ENCODE measurements at regions not wholly inside any gene's neighbourhood (a gene's known extent, or its start where the extent isn't known, plus 50 kb on each side); places are given as distances from the start of the nearest gene placed in this dataset.

GRCh38 chr6:11917951-11918738 lies 94.0 kb upstream of the HIVEP1 start (continued):
- TF ChIP-seq ZNF318 (IDR thresholded peaks at IDR 0.05; ENCODE audit: borderline replicate concordance in 1 of 2, low read depth in 1 of 2) (peak in 1 of 2 experiments; percentile 52; a peak in 1 of 4 replicates), RAD21 (CRISPR knock-in tag; conservative IDR thresholded peaks at IDR 0.05 in 1 of 2, IDR thresholded peaks at IDR 0.05 in 1 of 2) (peak; percentile 10 to 21; a peak in 2 of 4 replicates), RBM15 (IDR thresholded peaks at IDR 0.05; ENCODE audit: insufficient read depth, low read length) (no peak), SMARCA4 (IDR thresholded peaks at IDR 0.05) (peak; percentile 86), CTBP1 (IDR thresholded peaks at IDR 0.05; ENCODE audit: borderline replicate concordance) (peak; percentile 14; the same call in 1 of the 2 replicates), POLR2AphosphoS5 (IDR thresholded peaks at IDR 0.05; ENCODE audit: control insufficient read depth, insufficient read depth, low read depth, low read length) (peak; percentile 46; the same call in 1 of the 2 replicates), TEAD2 (tag; IDR thresholded peaks at IDR 0.05) (0 out of 2 replicates have a peak, but pooled peaks have one; percentile 8), HDAC8 (tag; IDR thresholded peaks at IDR 0.05) (no peak), U2AF2 (optimal IDR thresholded peaks at IDR 0.05; ENCODE audit: low read depth, low read length) (no peak), MTA2 (IDR thresholded peaks at IDR 0.05; ENCODE audit: low read depth) (peak; percentile 69), COPS2 (conservative IDR thresholded peaks at IDR 0.05) (no peak), ZNF512 (tag; IDR thresholded peaks at IDR 0.05) (no peak)

Data from K562 (cell line).